WERI-Rb-1 (cell line): ENCODE measurements at regions not wholly inside any gene's neighbourhood (a gene's known extent, or its start where the extent isn't known, plus 50 kb on each side); places are given as distances from the start of the nearest gene placed in this dataset.

Experiments used
- DNase-seq: peaks from one replicate; pipeline ENCODE4 v3.0.0-alpha.2; 2020
- H3K27ac ChIP-seq: fragments of 250-450 bp; sonication (Bioruptor Pico); 2 replicates; pipeline ENCODE4 v1.5.1; 2020; ENCODE audit warnings: mild to moderate bottlenecking, moderate library complexity
- H3K27me3 ChIP-seq: fragments of 250-450 bp; sonication (Bioruptor Pico); 2 replicates; pipeline ENCODE4 v1.5.1; 2021; ENCODE audit warnings: mild to moderate bottlenecking, low read depth, moderate library complexity; ENCODE audit not compliant: insufficient read depth, severe bottlenecking
- H3K36me3 ChIP-seq: fragments of 250-450 bp; sonication (Bioruptor Pico); 2 replicates; pipeline ENCODE4 v1.5.1; 2020; ENCODE audit warnings: mild to moderate bottlenecking, moderate library complexity
- H3K4me3 ChIP-seq: 2 replicates; pipeline ENCODE4 v1.5.1; 2011; ENCODE audit warnings: low read depth, mild to moderate bottlenecking, control low read depth, low read length
- H3K9me3 ChIP-seq: fragments of 250-450 bp; sonication (Bioruptor Pico); 2 replicates; pipeline ENCODE4 v1.5.1; 2021; ENCODE audit warnings: mild to moderate bottlenecking, moderate library complexity; ENCODE audit not compliant: severe bottlenecking
- CTCF ChIP-seq: IDR thresholded peaks from 2 replicates; pipeline ENCODE4 v1.5.1; 2011; ENCODE audit warnings: low read depth, mild to moderate bottlenecking, control low read depth, inconsistent platforms, low read length

GRCh38 chr17:33848433-33848832, 406.7 kb upstream of the CCL2 start:
- H3K27ac ChIP-seq, result no peak overlapping the region
- TF ChIP-seq CTCF, result no peak
- no peak for DNase-seq
- H3K27me3 ChIP-seq, result peaks cover 25% of the 10 kb centered on the region
- no peaks in the 10 kb centered on the region for H3K36me3 ChIP-seq
- H3K9me3 ChIP-seq, result no peaks in the 10 kb centered on the region
- H3K4me3 ChIP-seq, result no peak overlapping the region

- TF ChIP-seq CTCF, result no peak
- Histone ChIP-seq H3K36me3 (no peaks in the 10 kb centered on the region), H3K4me3 (no peak overlapping the region), H3K27me3 (peaks cover 4% of the 10 kb centered on the region), H3K9me3 (no peaks in the 10 kb centered on the region), H3K27ac (no peak overlapping the region)
- no peak for DNase-seq
These were observed 400.5 kb upstream of the CCL2 start for GRCh38 chr17:33854596-33854995.

- DNase-seq, result no peak
- no peak overlapping the region for H3K4me3 ChIP-seq
- TF ChIP-seq CTCF, result no peak
- H3K36me3 ChIP-seq, result no peaks in the 10 kb centered on the region
- H3K9me3 ChIP-seq, result no peaks in the 10 kb centered on the region
- no peak overlapping the region for H3K27ac ChIP-seq
- H3K27me3 ChIP-seq, result no peaks in the 10 kb centered on the region
These were observed 397.0 kb upstream of the CCL2 start for GRCh38 chr17:33858121-33858520.

GRCh38 chr17:33858682-33859081, 396.4 kb upstream of the CCL2 start:
- H3K27me3 ChIP-seq, result no peaks in the 10 kb centered on the region
- no peaks in the 10 kb centered on the region for H3K36me3 ChIP-seq
- peak overlapping the region; percentile 44; the same call in 1 of the 2 replicates for H3K27ac ChIP-seq
- H3K4me3 ChIP-seq, result no peak overlapping the region
- no peaks in the 10 kb centered on the region for H3K9me3 ChIP-seq
- TF ChIP-seq CTCF, result peak; percentile 21; the same call in 1 of the 2 replicates
- peak; percentile 10 for DNase-seq

- Histone ChIP-seq H3K4me3 (no peak overlapping the region), H3K36me3 (no peaks in the 10 kb centered on the region), H3K27ac (no peak overlapping the region), H3K27me3 (no peaks in the 10 kb centered on the region), H3K9me3 (no peaks in the 10 kb centered on the region)
- TF ChIP-seq CTCF, result no peak
- no peak for DNase-seq
These were observed 392.1 kb upstream of the CCL2 start for GRCh38 chr17:33862772-33863602.
